Trophoblast cell (in vitro differentiated cells and primary cell): ENCODE measurements at regions not wholly inside any gene's neighbourhood (a gene's known extent, or its start where the extent isn't known, plus 50 kb on each side); places are given as distances from the start of the nearest gene placed in this dataset.

ENCODE experiments used
- DNase-seq, 2 donors: peaks; one replicate each; pipeline ENCODE4 v3.0.0-alpha.2; 2016
- H2AFZ ChIP-seq: 2 replicates; pipeline ENCODE4 v1.6.1; 2013; ENCODE audit warnings: low read length, moderate library complexity, mild to moderate bottlenecking; ENCODE audit not compliant: insufficient read depth, poor library complexity
- H2AK5ac ChIP-seq: 2 replicates; pipeline ENCODE4 v1.6.1; 2013; ENCODE audit warnings: mild to moderate bottlenecking, low read length
- H2BK120ac ChIP-seq: 2 replicates; pipeline ENCODE4 v1.6.1; 2013; ENCODE audit warnings: low read length, mild to moderate bottlenecking, moderate library complexity; ENCODE audit not compliant: insufficient read depth, poor library complexity
- H2BK12ac ChIP-seq: 2 replicates; pipeline ENCODE4 v1.6.1; 2013; ENCODE audit warnings: mild to moderate bottlenecking, low read length, moderate library complexity
- H2BK5ac ChIP-seq: 2 replicates; pipeline ENCODE4 v1.6.1; 2013; ENCODE audit warnings: low read length, low read depth, moderate library complexity, mild to moderate bottlenecking; ENCODE audit not compliant: poor library complexity
- H3K14ac ChIP-seq: 2 replicates; pipeline ENCODE4 v1.6.1; 2013; ENCODE audit warnings: mild to moderate bottlenecking, low read length
- H3K18ac ChIP-seq: 2 replicates; pipeline ENCODE4 v1.6.1; 2013; ENCODE audit warnings: mild to moderate bottlenecking, low read length
- H3K23ac ChIP-seq: 2 replicates; pipeline ENCODE4 v1.6.1; 2013; ENCODE audit warnings: low read length
- H3K27ac ChIP-seq: 2 replicates; pipeline ENCODE4 v1.5.1; 2013; ENCODE audit warnings: low read depth, mild to moderate bottlenecking, inconsistent platforms, low read length, moderate library complexity
- H3K27me3 ChIP-seq: 2 replicates; pipeline ENCODE4 v1.6.1; 2013; ENCODE audit warnings: inconsistent platforms, mild to moderate bottlenecking, low read length, moderate library complexity; ENCODE audit not compliant: insufficient read depth
- H3K36me3 ChIP-seq, 2 experiments: 1 replicate in 1 of 2; 2 replicates in 1 of 2; pipeline ENCODE4 v1.6.1; 2013; ENCODE audit warnings: low read length in 2 of 2, mild to moderate bottlenecking in 2 of 2, moderate library complexity in 1 of 2; ENCODE audit not compliant: insufficient read depth in 2 of 2, control insufficient read depth in 1 of 2
- H3K4ac ChIP-seq: 2 replicates; pipeline ENCODE4 v1.6.1; 2013; ENCODE audit warnings: low read depth, mild to moderate bottlenecking, low read length, moderate library complexity
- H3K4me1 ChIP-seq, 2 experiments: 1 replicate in 1 of 2; 2 replicates in 1 of 2; pipeline ENCODE4 v1.6.1; 2013; ENCODE audit warnings: low read length in 2 of 2, mild to moderate bottlenecking in 2 of 2, moderate library complexity in 1 of 2; ENCODE audit not compliant: insufficient read depth in 2 of 2, control insufficient read depth in 1 of 2
- H3K4me2 ChIP-seq: 2 replicates; pipeline ENCODE4 v1.6.1; 2013; ENCODE audit warnings: inconsistent platforms, mild to moderate bottlenecking, low read length, moderate library complexity
- H3K4me3 ChIP-seq: 2 replicates; pipeline ENCODE4 v1.5.1; 2013; ENCODE audit warnings: mild to moderate bottlenecking, low read depth, low read length, inconsistent platforms
- H3K79me1 ChIP-seq: one replicate; pipeline ENCODE4 v1.6.1; 2013; ENCODE audit warnings: low read length
- H3K79me2 ChIP-seq: 2 replicates; pipeline ENCODE4 v1.6.1; 2013; ENCODE audit warnings: low read length, mild to moderate bottlenecking; ENCODE audit not compliant: control insufficient read depth, insufficient read depth, poor library complexity
- H3K9ac ChIP-seq: 2 replicates; pipeline ENCODE4 v1.6.1; 2013; ENCODE audit warnings: mild to moderate bottlenecking, low read length
- H3K9me3 ChIP-seq: 2 replicates; pipeline ENCODE4 v1.6.1; 2013; ENCODE audit warnings: low read depth, mild to moderate bottlenecking, control low read depth, inconsistent platforms, low read length; ENCODE audit not compliant: insufficient read depth
- H4K12ac ChIP-seq: 2 replicates; pipeline ENCODE4 v1.6.1; 2013; ENCODE audit warnings: low read depth, mild to moderate bottlenecking, low read length, moderate library complexity
- H4K8ac ChIP-seq: 2 replicates; pipeline ENCODE4 v1.6.1; 2013; ENCODE audit warnings: low read depth, mild to moderate bottlenecking, low read length, moderate library complexity
- H4K91ac ChIP-seq: one replicate; pipeline ENCODE4 v1.6.1; 2013; ENCODE audit warnings: low read depth, mild to moderate bottlenecking, low read length, moderate library complexity
- WGBS: extraction: QIAGEN DNeasy Blood & Tissue Kit; methylation state at CpG from one replicate; pipeline ENCODE4 v1.1.7; 2013; ENCODE audit warnings: missing lambda C conversion rate; ENCODE audit not compliant: insufficient read length, insufficient coverage; ENCODE audit errors: extremely low coverage; 5-methylcytosine and 5-hydroxymethylcytosine counted together

DNA sequence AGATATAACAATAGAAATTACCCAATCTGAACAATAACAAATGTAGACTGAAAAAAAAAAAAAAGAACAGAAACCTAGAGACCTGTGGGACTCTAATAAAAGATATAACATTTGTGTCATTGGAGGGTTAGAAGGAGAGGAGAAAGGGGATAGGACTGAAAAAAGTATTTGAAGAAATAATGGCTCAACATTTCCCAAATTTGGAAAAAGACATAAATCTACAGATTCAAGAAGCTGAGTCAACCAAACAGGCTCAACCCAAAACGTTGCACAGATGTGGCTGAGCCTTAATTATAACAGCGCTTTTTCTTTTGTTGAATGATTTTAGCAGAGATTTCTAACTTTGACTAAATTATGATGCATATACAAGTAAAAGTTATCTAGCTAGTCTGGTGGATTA is 131.3 kb downstream of the TMTC3 start:
- Histone ChIP-seq H2BK120ac (no peak overlapping the region), H3K18ac (no peak overlapping the region), H3K14ac (no peak overlapping the region), H3K4me3 (no peak overlapping the region), H3K27me3 (no peaks in the 10 kb centered on the region), H4K91ac (no peak overlapping the region), H3K9me3 (no peaks in the 10 kb centered on the region), H4K8ac (no peak overlapping the region), H4K12ac (no peak overlapping the region), H3K23ac (no peak overlapping the region), H3K36me3 (no peaks in the 10 kb centered on the region), H3K79me1 (no peaks in the 10 kb centered on the region), H3K9ac (no peak overlapping the region), H3K4me2 (no peak overlapping the region), H3K4ac (no peak overlapping the region), H2BK12ac (no peak overlapping the region), H3K4me1 (no peaks in the 10 kb centered on the region), H3K27ac (no peak overlapping the region), H2BK5ac (no peak overlapping the region), H2AFZ (no peak overlapping the region), H2AK5ac (no peak overlapping the region), H3K79me2 (no peaks in the 10 kb centered on the region)
- WGBS, result no CpG with 5 or more reads among the region's 2 CpGs
- no peak for DNase-seq

DNA sequence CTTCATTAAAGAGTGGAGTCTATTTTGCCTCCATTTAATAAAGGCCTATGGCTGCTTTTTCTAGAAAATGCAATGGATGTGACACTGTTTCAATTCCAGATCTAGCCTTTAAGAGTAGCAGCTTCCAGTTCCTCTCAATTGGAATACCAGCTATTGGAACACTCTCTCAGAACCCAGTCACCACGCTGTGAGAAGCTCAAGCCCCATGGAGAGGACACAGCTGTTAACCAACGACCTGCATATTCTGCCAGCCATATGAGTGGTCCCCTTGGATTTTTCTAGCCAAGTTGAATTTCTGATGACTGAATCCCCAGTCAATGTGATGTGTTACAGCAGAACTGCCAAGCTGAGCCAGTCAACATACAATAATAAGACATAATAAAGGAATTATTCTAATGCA is 131.8 kb downstream of the TMTC3 start:
- H3K9ac ChIP-seq, result no peak overlapping the region
- no peak overlapping the region for H4K8ac ChIP-seq
- no peaks in the 10 kb centered on the region for H3K9me3 ChIP-seq
- H3K79me2 ChIP-seq, result no peaks in the 10 kb centered on the region
- no peak overlapping the region for H2BK120ac ChIP-seq
- no peak overlapping the region for H3K4me3 ChIP-seq
- no peaks in the 10 kb centered on the region for H3K36me3 ChIP-seq
- H3K23ac ChIP-seq, result no peak overlapping the region
- no peak overlapping the region for H2BK5ac ChIP-seq
- no CpG with 5 or more reads among the region's 2 CpGs for WGBS
- no peak overlapping the region for H3K18ac ChIP-seq
- no peak overlapping the region for H2BK12ac ChIP-seq
- no peak overlapping the region for H4K91ac ChIP-seq
- no peaks in the 10 kb centered on the region for H3K27me3 ChIP-seq
- H2AFZ ChIP-seq, result no peak overlapping the region
- H3K27ac ChIP-seq, result no peak overlapping the region
- no peaks in the 10 kb centered on the region for H3K79me1 ChIP-seq
- DNase-seq, result no peak
- H4K12ac ChIP-seq, result no peak overlapping the region
- no peak overlapping the region for H3K4ac ChIP-seq
- no peak overlapping the region for H2AK5ac ChIP-seq
- H3K4me1 ChIP-seq, result no peaks in the 10 kb centered on the region
- no peak overlapping the region for H3K4me2 ChIP-seq
- H3K14ac ChIP-seq, result no peak overlapping the region

DNA sequence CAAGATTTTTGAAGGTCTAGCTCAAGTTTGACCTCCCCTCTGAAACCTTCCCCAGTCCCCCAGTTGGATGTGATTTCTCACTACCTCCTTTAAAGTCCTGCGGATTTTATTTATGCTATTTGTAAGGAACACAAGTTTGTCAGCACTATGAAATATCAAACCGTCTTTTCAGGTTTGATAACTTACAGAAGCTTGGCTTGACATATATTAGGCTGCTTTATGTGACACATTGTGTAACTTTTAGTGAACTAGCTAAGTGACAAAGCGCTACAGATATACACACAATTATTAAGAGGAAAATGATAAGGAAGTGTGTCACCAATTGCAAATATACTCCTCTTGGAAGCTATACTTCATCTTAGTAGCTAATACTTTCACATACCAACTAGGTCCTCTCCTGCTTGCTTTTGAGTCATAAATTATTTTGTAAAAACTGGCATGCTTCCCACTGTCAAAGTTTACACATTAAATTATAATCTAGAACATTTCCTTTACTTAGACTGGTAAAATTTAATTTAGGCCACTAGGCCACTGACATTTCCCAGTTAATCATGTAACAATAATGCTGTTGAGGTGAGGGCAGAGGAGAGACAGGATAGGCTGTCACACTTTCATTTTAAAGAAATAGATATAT is 149.5 kb downstream of the TMTC3 start:
- no peaks in the 10 kb centered on the region for H3K4me1 ChIP-seq
- H3K9ac ChIP-seq, result no peak overlapping the region
- H3K36me3 ChIP-seq, result no peaks in the 10 kb centered on the region
- H2AK5ac ChIP-seq, result no peak overlapping the region
- no peaks in the 10 kb centered on the region for H3K27me3 ChIP-seq
- no peak overlapping the region for H3K14ac ChIP-seq
- no peak overlapping the region for H3K4me3 ChIP-seq
- H3K4me2 ChIP-seq, result no peak overlapping the region
- H3K27ac ChIP-seq, result no peak overlapping the region
- no peaks in the 10 kb centered on the region for H3K79me2 ChIP-seq
- no peak overlapping the region for H4K91ac ChIP-seq
- H3K9me3 ChIP-seq, result no peaks in the 10 kb centered on the region
- WGBS, result no CpG with 5 or more reads among the region's 3 CpGs
- no peak overlapping the region for H4K12ac ChIP-seq
- H2BK12ac ChIP-seq, result no peak overlapping the region
- H4K8ac ChIP-seq, result no peak overlapping the region
- H2AFZ ChIP-seq, result no peak overlapping the region
- H3K23ac ChIP-seq, result no peak overlapping the region
- H2BK5ac ChIP-seq, result no peak overlapping the region
- H3K4ac ChIP-seq, result no peak overlapping the region
- no peak overlapping the region for H3K18ac ChIP-seq
- H2BK120ac ChIP-seq, result no peak overlapping the region
- no peaks in the 10 kb centered on the region for H3K79me1 ChIP-seq
- no peak for DNase-seq

DNA sequence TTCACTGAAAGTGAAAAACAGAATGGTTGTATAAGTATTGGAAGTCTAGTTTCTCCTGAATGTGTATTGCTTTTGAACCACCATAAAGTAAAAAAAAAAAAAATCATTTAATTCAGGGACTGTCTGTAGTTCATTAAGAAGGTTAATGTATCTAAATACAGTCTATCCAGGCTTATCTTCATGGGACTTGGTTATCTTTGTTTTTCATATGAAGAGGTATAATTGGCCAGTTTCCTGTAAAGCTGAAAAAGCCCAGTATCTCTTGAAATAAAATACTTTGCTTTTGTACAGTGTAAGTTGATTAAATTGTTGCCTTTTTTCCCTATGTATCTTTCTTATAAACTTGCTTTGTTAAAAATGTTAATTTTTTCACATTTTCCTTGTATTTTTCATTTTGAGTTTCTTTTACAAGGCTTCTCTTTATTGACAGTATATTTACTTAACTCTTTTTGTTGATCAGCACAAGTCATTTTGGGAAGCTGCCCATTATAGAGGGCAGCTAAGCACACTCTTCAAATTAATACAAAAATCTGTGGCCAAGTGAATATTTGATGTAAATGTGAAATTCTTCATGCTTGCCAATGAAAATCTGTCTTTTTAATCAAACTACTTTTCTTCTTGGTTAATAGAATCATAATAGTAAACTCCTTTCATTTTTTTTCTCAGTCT is 156.0 kb downstream of the TMTC3 start:
- no peak for DNase-seq

More for the DNA sequence above, 156.0 kb downstream of the TMTC3 start:
- H3K4me1 ChIP-seq, result no peaks in the 10 kb centered on the region
- no peak overlapping the region for H2BK120ac ChIP-seq
- H3K14ac ChIP-seq, result no peak overlapping the region
- H3K36me3 ChIP-seq, result no peaks in the 10 kb centered on the region
- H3K27me3 ChIP-seq, result no peaks in the 10 kb centered on the region
- H3K9ac ChIP-seq, result no peak overlapping the region
- no peaks in the 10 kb centered on the region for H3K79me2 ChIP-seq
- no peak overlapping the region for H4K12ac ChIP-seq
- H3K23ac ChIP-seq, result no peak overlapping the region
- H3K27ac ChIP-seq, result no peak overlapping the region
- no peaks in the 10 kb centered on the region for H3K79me1 ChIP-seq
- H3K9me3 ChIP-seq, result no peaks in the 10 kb centered on the region
- no peak overlapping the region for H2AFZ ChIP-seq
- no peak overlapping the region for H3K18ac ChIP-seq
- H4K8ac ChIP-seq, result no peak overlapping the region
- no peak overlapping the region for H3K4me3 ChIP-seq
- no peak overlapping the region for H4K91ac ChIP-seq
- H3K4ac ChIP-seq, result no peak overlapping the region
- H2AK5ac ChIP-seq, result no peak overlapping the region
- no peak overlapping the region for H2BK5ac ChIP-seq
- no peak overlapping the region for H3K4me2 ChIP-seq
- H2BK12ac ChIP-seq, result no peak overlapping the region
